TTC549 (cell line): ENCODE measurements at regions not wholly inside any gene's neighbourhood (a gene's known extent, or its start where the extent isn't known, plus 50 kb on each side); places are given as distances from the start of the nearest gene placed in this dataset.

ENCODE experiments used
- FAIRE-seq: peaks from 2 replicates; lab custom pipeline; 2012; peaks lifted over from hg19 to GRCh38; lab: Jason Lieb, UNC

DNA sequence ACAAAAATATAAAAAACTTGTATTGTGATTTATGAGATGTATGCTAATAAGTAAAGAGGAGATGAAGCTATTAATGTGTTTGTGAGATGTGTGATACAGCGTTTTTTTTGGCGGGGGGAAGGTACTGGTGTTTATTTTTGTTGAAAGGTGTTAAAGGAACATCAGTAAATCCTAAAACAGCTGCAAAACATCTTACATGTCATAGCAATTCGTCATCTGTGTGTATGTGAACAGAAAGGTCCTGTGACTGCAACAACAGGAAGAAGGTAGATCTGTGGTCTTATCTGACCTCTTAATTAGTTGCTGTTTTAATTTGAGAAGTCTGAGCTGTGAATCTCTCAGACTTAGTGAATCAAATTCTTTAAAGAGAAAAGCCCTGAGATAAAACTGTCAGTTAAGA, 1041.1 kb downstream of the JRKL start:
- no peak for FAIRE-seq

DNA sequence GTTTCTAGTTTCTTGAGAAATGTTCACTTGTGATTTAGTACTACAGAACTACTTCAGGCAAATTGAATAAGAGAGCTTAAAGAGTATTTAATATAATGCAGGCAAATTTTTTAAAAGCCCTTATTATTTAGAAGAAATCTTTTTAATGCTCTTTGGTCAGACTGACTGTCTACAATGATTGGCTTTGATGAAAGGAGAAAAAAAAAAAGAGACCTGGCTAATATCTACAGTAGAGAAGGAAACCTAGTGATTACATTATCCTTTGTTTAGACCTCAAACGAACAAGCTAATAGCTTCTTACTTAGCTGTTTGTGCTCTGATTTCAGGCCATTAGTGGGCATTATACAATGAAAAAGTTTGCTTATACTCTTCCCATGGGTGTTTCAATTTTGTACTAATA, 1043.1 kb downstream of the JRKL start:
- FAIRE-seq: no peak

GRCh38 chr11:97445561-97445960, 1055.7 kb downstream of the JRKL start:
- FAIRE-seq: no peak

DNA sequence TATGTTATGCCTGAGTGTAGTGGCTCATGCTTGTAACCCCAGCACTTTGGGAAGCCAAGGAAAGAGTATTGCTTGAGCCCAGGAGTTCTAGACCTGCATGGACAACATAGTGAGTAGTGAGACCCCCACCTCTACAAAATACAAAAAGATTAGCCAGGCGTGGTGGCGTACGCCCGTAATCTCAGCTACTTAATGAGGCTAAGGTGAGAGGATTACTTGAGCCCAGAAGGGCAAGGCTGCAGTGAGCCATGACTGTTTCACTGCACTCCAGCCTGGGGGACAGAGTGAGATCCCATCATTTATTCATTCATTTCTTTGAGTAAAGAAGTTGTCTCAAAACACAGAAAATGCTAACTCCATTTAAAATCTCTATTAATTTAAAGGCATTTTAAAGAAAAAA, 1061.6 kb downstream of the JRKL start:
- FAIRE-seq: no peak

DNA sequence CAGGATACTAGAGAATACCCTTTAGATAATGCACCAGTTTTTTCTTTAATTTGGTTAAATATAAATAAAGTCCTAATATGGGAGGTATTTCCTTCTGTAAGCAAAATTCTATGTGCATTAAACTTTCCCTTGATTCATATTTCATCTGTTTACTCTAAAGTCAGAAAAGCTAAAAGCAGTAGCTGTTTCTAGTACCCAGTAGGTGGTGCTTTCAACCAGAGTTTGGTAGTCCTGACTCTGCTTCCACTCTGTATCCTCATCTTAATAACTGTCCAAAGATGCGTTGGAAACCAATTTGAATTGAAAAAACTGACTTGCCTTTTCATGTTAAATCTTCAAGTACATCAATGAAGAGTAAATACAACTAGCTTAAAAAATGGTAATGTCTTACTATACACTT, 1065.2 kb downstream of the JRKL start:
- no peak for FAIRE-seq

DNA sequence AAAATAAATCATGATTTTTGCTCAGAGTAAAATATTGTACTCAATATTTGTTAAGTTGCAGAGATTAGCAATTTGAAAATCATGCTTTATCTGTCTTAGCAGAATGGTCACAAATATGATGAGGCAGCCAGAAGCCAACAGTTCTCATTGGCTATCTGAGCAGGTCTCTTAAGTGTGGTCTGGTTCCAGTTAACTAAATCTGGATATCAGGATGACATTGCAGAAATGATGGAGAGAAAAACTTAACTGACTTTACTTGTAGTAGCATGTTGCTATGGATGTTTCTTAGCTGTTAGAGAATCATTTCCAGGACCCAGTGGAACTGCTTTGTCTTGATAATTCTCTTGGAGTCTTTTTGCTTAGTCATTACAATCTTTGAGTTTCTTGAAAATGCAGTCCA, 1070.3 kb downstream of the JRKL start:
- FAIRE-seq: no peak

GRCh38 chr11:97461044-97461880, 1071.4 kb downstream of the JRKL start:
- no peak for FAIRE-seq

DNA sequence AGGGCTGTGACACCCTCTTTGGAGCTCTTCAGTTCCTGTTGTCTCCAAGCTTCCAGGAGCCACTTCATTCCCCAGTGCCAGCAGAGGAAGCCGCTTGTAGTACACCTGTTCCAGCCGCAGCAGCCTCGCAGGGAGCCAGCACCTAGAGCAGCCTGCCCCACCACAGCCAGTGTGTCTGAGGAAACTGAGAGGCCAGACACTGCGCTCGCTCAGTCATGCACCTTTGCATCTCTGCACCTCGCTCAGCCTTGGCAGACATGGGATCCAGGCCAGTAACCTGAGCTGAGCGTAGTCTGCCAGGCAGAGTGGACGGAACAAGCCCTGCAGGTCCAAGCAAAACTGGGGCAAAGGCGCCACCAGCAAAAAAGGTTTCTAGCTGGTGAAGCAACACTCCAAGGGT, 1072.1 kb downstream of the JRKL start:
- FAIRE-seq: no peak

DNA sequence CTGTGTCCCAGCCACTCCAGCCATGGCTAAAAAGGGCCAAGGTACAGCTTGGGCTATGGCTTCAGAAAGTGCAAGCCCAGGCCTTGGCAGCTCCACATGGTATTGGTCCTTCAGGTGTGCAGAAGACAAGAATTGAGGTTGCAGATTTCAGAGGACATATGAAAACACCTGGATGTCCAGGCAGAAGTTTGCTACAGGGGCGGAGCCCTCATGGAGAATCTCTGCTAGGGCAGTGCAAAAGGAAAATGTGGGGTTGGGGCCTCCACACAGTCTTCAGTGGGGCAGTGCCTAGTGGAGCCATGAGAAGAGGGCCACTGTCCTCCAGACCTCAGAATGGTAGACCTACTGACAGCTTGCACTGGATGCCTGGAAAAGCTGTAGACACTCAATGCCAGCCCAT, 1074.1 kb downstream of the JRKL start:
- no peak for FAIRE-seq

DNA sequence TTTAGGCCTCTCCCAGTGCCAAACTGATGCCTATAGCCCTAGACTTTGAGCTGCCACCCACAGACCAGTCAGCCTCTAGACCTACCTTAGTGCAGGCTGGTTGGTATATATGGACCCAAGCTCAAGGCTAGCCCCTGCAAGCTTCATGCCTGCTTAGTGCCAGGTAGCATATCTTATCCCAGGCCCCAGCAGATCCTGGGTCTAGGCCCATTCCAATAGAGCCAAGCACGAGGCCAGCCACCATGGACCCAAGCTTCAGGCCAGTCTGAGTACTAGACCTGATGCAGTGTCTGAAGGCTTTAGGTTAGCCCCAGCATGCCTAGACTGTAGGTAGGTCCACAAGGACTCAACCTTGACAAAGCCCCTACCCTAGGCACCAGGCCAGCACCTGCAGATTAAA, 1081.7 kb downstream of the JRKL start:
- FAIRE-seq: no peak

- FAIRE-seq: no peak
Observed at GRCh38 chr11:97487387-97487786, 1097.6 kb downstream of the JRKL start.

DNA sequence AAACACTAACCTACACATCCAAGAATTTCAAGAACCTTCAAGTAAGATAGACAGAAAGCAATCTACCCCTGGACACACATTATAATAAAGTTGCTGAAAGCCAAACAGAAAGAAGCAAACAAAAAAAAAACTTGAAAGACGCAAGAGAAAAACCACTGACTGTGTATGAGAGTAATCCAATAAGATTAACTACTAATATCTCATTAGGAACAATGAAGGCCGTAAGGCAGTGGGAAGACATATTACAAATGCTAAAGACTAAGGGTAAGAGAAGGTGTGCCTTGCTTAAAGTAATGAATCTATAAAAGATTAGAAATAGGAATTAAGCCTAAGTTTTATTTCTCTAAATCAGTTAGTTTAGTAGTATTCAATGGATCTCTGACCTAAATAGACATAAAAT, 1109.1 kb downstream of the JRKL start:
- FAIRE-seq: no peak

DNA sequence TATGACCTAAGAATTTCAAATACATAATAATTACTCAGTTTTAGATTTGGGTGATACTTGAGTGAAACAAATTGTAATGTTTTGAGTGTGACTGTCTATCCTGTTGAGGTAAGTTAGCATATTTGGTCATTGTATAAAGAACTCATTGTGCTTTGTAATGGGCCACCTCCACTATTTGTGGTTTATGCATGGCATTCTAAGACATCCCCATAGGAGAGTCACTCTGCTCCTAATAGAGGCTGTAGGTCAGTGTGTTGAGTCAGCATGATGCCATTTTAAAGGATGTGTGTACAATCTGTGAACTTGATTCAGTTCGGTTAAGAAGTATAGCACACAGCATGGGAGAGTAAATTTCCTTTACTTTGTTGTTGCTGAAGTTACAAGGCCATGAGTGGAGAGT, 1112.4 kb downstream of the JRKL start:
- no peak for FAIRE-seq

DNA sequence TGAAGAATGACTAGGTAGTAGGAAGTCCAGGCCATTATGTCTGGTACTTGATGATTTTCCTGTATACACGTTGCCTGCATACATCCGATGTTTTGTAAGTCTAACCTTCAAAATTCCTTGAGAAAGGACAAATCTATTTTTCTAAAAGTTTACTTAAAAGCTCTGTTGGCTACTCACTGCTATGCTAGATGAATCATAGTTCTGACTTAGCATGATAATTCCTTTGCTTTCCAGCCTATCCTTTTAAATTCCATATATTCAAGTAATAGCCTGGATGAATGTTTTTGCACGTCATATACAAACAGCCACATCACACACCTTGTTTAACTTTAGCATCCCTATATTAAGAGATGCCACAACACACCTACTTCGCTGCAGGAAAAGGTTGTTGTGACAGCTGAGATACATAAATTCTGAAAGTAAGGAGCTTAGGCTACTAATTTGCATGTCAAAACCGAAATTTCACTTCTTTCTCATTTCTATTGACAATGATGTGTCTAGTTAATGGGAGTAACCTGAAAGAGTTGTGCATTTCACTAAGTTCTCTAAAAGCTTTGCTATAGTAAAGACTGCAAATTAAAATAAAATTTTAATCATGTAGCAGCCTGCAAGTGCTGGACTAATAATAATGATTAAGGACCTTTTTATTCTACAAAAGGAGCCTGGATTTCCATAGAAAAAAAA, 1116.4 kb downstream of the JRKL start:
- no peak for FAIRE-seq

DNA sequence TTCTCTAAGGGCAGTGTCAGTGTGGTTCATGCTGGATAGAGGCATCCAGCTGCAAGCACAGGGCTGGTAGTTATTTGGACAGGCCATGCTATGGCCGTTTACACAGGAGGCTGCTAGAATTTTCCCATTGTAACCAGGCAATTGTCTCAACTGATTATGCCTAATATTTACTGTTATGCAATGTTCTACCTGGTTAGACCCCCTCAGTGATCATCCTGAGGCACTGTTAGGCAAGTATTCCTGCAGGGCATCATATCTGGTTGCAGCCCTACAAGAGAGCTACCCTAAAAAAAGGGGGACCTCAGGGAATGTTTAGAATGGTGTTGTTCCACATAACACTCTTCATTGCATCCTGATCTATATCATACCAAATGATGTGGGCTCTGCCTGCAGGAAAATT, 1124.6 kb downstream of the JRKL start:
- FAIRE-seq: no peak

DNA sequence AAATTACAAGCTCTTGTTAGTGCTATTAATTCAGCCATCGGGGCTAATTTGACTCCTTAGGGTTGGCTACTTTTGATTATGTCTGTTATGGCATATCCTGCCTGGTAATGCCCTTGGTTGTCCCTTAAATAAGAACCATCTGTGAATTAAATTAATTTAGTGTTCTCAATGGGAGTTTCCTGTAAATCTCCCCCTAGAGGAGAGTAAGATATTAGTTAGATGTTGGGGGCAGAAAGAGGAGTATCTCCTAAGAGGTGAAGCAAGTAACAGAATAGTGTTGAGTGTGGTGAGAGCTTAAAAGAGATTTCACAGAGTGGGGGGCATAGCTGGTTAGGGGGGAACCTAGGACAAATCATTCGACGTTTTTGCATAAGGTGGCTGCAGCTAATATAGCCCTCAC, 1126.9 kb downstream of the JRKL start:
- no peak for FAIRE-seq

DNA sequence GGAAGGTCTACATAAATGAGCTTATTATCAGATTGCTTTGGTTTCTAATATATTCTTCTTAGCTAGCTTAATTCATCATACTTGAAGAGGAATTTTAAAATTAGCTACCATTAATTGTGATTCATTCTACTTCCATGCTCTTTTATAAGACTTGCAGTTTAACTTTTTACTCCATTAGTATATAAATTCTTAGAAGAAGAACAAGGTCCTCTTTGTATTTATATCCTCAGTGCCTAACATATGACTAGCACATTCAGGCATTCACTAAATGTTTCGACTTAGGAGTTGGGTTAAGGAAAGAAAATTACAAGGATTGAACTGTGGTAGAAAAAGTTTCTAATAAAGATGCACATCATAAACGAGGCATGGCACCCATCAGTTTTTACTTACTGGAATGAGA, 1135.5 kb downstream of the JRKL start:
- no peak for FAIRE-seq

- FAIRE-seq: no peak
Observed at GRCh38 chr11:97537407-97538150, 1147.8 kb downstream of the JRKL start.

- FAIRE-seq: no peak
Observed at GRCh38 chr11:97544431-97544830, 1154.6 kb downstream of the JRKL start.

GRCh38 chr11:97548280-97548679, 1158.5 kb downstream of the JRKL start:
- no peak for FAIRE-seq

- FAIRE-seq: no peak
Observed at GRCh38 chr11:97557399-97557798, 1167.6 kb downstream of the JRKL start.

GRCh38 chr11:97567801-97568200, 1178.0 kb downstream of the JRKL start:
- no peak for FAIRE-seq

- no peak for FAIRE-seq
Observed at GRCh38 chr11:97570636-97571035, 1180.8 kb downstream of the JRKL start.
